ENCODE measurements at regions not wholly inside any gene's neighbourhood (a gene's known extent, or its start where the extent isn't known, plus 50 kb on each side); places are given as distances from the start of the nearest gene placed in this dataset.

- TF ChIP-seq POLR2AphosphoS5 (IDR thresholded peaks at IDR 0.05; ENCODE audit: low read depth, low read length) = no peak
- no peak for TF ChIP-seq POLR2A (IDR thresholded peaks at IDR 0.05; ENCODE audit: low read depth, low read length)
- TF ChIP-seq TAF1 (IDR thresholded peaks at IDR 0.05; ENCODE audit: borderline replicate concordance, low read depth, low read length) = no peak
Measured at GRCh38 chr5:152181461-152181860, 223.6 kb downstream of the NMUR2 start.
